HS-27A (cell line): ENCODE measurements at regions not wholly inside any gene's neighbourhood (a gene's known extent, or its start where the extent isn't known, plus 50 kb on each side); places are given as distances from the start of the nearest gene placed in this dataset.
"Not testable (repeated sequence)": the region's sequence is repeated elsewhere in the genome, so short reads cannot be mapped to it uniquely, and the experiment has no call there.

Experiments
- DNase-seq: peaks from one replicate; pipeline ENCODE4 v3.0.0-alpha.2; 2012; ENCODE audit warnings: low read depth, missing footprints

DNA sequence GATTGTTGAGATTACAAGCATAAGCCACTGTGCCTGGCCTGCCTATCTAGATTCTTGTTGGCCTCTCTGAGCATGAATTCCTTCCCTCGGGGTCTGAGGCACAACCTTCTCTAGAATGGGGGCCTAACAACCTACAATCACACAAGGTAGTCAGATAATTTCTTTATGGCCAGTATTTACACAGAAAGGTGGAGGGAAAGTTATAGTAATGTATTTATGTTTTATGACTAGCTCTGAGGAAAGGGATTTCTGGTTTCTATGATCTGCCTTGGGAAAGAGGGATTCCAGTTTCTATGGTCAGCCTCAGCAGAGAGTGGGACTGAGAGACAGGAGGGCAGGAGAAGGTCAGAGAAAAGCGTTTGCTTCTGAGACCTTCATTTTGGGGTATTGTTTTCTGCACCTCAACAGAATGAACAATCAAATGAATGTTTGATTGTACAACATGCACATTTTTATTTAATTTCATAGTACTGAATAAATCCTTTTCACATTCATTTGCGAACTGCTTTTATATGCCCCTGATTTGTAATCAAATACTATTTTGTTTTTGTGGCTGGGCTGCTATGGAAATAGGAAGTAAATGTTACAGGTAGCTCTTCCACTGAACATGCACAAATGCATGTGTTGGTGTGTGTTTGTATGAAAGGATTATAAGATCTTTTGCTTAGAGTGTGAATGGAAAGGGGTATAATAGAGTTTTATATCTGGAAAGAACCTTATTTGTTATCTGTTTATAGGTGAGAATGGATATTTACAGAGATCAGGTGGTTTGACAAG is 499.7 kb upstream of the RGS6 start:
- no peak for DNase-seq

DNA sequence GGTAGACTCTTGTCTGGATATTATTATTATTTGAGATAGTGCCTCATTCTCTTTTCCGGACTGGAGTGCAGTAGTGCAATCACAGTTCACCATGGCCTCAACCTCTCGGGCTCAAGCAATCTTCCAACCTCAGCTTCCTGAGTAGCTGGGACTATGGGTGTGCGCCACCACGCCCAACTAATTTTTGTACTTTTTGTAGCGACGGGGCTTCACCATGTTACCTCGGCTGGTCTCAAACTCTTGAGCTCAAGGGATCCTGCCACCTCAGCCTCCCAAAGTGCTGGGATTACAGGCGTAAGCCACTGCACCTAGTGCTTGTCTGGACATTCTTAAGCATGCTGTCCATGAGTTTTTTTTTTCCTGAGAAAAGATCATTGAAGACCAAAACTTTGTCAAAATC is 498.9 kb upstream of the RGS6 start:
- no peak for DNase-seq

DNA sequence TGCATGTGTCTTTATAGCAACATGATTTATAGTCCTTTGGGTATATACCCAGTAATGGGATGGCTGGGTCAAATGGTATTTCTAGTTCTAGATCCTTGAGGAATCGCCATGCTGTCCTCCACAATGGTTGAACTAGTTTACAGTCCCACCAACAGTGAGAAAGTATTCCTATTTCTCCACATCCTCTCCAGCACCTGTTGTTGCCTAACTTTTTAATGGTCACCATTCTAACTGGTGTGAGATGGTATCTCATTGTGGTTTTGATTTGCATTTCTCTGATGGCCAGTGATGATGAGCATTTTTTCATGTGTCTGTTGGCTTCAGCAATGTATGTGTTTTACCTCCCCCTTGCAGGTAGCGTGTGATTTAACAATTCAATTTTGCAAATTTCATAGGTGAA is 496.6 kb upstream of the RGS6 start:
- DNase-seq, result not testable (repeated sequence)

DNA sequence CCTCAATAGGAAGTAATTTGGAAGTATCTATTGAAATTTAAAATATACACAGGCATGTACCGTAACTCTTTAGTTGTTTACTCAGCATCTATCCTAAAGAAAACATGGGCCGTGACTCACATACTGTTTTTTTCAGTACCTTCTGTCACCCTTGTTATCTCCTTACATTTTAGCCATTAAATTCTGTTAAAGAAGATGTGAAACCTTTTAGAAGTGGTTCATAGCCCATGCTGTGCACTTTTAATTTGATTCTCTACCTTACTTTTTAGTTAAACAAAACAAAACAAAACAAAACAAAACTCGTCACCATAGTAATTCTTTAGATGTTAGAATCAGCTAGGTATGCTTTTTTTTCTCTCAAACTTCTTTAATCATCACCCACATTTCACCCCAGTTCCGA is 494.4 kb upstream of the RGS6 start:
- DNase-seq, result no peak

DNA sequence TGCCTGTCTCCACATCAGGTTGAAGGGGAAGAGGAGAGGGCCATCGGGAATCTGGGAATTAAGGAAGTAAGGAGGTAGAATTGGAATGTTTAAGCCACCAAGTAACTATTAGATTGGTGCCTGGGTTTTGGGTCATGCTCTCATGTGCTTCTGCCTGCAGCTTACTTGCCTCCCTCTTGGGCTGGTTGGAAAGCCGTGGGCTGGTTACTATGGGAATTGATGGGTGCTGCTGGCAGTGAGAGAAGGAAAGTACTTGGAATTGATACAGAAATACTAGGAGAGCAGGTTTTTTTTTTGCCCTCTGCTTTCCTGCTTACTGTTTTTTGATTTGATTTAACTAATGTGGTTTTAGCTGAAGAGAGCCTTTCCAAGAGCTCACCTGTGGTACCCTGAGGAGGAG is 493.5 kb upstream of the RGS6 start:
- no peak for DNase-seq

DNA sequence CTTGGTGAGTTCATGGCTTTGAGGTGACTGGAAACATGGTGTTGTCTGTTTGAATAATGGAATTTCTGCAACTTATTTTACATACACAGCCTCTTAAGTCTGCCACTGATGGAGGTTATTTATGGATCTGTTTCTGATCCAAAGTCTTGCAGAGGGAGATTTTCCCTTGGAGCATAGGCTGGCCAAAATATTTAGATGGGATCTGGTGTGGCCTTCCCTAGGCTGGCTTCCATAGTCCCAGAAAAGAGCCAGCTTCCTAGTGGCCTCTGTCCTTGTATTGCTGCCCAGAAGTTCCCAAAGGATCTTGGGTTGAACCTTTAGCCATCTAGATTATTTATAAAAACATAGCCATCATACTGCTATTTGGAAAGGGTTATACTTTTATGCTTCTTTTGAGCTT is 491.1 kb upstream of the RGS6 start:
- no peak for DNase-seq

DNA sequence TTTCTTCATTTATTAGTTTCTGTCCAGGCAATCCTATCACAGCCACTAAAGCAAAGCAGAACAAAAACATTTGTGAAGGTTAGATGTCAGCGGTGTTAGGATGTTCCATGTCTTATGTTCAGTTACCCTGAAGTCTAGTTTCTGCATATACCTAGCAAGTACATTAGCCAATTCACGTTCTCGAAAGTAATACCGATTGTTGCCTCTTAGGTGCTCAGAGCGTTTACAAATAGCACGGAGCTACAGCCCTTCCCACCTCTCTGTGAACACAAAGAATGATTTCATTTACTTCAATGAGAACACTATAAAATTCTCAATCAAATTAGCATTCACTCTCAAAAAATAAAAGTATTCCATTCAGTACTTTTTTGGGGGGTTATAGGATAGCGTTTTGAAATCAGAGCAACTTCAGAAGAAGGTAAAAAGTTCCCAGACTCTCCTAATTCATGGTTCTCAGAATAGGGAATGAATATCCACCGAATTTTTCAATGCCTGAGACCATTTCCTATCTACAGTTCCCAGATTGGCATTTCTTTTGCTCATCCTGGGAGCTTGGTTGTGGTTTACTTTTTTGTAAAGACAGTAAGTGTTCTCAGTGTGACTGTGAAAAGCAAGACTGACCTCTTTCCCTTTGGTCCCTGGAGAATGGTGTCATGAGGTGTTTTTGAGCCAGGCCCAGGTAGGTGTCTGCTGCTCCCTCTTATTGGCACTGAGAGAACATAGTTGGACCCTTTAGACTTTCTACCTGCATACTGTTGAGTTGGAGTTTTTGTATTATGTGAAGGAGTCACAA is 488.0 kb upstream of the RGS6 start:
- no peak for DNase-seq

DNA sequence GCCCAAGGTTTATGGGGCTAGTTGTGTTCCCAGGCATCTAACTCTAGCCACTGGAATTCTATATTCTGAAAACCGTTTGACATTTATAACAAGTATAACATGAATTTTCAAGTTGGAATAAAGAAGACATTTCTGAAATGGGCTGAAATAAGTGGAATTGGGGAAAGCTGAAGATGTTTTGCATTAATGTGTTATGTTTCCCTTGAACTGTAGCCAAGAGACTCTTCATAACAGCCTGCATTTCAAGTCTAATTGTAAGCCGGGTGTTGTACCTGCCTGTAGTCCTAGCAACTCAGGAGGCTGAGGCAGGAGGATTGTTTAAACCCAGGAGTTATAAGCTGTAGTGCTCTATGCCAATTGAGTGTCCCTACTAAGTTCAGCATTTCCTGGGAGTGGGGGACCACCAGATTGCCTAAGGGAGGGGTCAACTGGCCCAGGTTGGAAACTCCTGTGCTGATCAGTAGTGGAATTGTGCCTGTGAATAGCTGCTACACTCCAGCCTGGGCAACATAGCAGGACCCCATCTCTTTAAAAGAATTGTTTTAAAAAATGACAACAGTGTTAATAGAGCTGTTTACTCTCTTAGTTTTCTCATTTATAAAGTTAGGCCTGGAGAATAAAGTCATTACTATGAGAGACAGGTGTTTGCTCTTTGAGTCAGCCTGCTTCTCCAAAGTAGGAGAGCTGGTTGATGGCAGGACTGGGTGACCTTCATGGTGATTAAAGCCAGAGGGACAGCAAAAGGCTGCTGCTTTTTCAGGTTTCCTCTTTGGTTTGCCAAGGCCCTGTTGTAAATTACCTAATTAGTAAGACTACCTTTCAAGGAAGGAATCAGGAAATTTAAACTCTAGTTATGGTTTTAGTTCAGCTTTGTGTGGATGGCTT is 483.6 kb upstream of the RGS6 start:
- DNase-seq, result no peak

DNA sequence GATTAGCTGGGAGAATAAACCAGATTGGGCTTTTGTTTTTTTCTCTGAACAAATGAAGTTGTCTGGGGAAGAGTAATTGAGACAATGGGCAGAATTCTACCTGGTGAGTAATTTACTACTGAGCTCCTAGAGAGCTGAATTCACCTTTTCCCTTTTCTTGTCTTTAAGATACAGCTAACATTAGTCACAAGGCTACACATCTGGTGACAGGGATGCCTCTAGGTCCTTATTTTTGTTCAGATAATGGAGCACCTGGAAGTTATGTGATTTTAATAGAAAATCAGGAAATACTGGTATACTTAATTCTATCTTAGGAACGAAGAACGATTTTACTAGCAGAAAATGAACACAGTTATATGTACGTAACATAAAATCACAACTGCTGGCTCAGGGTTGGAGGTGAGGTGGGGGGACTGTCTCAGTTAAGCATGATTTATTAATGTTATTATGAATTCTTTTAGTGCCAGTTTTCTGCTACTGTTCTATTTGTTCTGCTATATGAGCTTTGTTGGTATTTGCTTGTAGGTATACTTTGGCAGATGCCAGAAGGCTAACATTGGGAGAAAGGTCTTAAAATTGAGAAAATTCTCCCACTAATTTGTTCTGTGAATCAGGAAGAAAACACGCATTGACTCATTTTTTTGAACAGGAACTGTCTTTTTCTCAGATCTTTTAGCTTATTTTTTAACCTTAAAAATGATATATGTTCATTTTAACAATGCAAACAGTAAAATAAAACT is 482.7 kb upstream of the RGS6 start:
- DNase-seq, result no peak

DNA sequence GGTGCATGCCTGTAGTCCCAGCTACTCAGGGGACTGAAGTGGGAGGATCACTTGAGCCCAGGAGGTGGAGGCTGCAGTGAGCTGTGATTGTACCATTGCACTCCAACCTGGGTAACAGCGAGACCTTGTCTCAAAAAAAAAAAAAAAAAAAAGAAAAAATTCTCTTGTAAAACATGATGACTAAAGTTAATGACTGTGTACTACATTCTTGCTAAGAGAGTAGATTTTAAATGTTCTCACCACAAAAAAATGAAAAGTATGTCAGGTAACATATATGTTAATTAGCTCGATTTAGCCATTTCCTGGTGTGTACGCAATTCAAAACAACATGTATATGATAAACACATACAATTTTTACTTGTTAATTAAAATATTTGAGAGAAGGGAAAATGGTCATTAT is 480.7 kb upstream of the RGS6 start:
- DNase-seq, result no peak

DNA sequence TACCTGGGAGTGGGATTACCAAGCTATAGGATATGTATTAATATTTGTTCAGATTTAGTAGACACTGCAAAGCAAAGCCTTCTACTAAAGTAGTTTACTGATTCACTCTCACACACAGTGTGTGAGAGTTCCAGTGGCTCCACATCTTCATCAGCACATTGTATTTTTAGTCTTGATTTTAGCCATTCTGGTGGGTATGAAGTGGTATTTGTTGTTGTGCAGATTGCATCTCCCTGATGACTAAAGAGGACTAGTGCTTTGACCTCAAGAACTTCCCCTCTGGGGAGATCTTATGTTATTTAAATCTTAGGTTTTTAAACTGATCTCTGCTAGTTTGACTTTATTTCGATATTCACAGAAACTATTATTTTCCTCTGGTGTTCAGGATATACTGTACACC is 479.7 kb upstream of the RGS6 start:
- DNase-seq, result no peak

DNA sequence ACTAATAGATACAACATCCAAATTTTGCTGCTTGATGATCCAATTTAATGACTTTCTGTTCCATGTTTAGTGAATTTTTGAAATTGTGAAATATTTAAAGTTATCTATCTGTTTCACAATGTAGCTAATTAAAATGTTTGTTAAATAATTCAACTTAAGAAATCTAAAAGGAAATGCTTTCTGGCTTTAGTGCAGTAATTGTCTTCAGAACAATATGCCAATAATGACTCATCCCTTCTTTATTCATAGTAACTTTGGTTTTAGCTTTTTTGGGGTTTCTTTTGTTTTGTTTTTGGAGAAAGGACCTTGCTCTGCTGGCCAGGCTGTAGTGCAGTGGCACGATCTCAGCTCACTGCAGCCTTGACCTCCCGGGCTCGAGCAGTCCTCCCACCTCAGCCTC is 479.2 kb upstream of the RGS6 start:
- no peak for DNase-seq

DNA sequence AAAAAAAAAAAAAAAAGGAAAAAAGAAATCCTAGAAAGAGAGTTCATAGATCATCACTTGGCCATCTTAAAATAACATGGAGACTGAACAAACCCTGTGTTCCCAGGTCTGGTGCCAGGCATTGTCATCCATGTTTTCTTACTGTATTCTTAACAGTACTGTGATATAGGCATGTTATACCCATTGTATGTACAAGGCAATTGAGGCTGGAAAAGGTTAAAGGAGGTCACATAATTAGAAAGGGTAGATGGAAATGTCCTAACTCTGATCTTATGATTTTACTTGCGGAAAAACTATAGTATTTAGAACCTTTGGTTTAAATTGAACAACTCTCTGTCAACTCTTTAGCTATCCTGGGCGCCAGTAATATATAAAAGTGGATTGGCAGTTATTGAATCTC is 478.2 kb upstream of the RGS6 start:
- no peak for DNase-seq

DNA sequence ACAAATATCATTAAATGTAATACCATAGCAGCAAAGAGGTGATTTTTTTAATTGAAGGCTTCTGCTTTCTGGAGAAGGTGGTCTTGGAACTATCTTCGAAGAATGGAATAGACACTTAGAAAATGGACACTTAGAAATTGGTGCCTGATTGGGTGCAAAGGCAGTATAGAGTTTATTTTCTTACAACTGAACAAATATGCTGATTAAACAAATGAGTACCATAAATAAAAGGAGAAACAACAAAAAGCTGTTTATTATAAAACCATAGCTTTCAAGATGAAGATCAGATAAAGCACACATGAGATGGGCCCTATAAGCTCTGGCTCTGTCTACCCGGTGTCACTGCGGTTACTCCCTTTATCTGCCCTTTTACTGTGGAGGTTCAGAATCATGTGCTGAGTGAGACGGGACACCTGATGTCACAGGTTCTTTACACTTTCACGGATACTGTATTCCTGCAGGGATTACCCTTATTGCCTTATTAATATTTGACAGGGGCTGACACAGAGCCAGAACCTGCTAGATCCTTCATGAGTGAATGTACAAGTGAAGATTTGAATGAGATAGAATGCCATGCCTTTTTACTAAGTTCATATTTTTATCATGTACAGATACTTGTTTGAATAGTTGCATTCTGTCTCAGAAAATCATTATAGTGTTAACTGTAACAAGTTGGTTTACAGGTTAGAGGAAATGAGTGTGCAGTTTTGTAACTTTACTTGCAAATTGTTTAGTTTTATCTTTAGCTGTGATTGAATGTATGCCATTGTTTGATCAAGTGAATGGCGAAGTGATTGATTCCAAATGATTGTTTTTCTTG is 477.5 kb upstream of the RGS6 start:
- DNase-seq, result no peak

DNA sequence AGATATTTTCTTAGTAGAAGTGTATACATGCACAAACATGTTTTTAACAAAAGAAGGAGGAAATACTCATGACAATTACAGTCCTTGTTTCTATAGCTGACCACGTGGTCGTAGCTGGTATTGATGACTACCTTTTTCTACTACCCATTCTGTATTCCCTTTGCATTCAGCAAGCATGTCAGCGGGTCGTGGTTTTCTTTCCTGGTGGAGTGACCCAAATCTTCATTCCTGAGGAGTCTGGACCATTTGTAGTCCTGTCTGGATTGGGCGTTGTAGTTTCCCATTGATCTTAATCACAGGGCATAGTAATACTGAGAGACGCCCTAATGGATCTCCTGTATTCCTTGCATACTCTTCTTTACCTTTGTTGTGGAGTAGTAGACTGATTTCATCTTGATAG is 472.1 kb upstream of the RGS6 start:
- DNase-seq, result no peak

DNA sequence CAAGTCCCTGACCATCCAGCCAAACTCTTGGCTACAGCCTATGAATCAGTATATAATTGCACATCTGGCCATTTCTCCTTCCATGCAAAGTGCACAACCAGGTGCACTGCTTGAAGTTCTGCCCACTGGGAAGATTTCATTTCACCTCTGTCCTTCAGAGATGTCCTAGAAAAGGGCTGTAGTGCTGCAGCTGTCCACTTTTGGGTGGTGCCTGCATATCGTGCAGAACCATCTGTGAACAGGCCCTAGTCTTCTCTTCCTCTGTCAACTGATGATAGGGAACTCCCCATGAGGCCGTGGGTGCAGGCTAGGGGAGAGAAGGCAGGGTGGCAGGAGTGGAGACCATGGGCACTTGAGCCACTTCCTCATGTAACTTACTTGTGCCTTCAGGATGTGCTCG is 470.6 kb upstream of the RGS6 start:
- DNase-seq, result not testable (repeated sequence)

DNA sequence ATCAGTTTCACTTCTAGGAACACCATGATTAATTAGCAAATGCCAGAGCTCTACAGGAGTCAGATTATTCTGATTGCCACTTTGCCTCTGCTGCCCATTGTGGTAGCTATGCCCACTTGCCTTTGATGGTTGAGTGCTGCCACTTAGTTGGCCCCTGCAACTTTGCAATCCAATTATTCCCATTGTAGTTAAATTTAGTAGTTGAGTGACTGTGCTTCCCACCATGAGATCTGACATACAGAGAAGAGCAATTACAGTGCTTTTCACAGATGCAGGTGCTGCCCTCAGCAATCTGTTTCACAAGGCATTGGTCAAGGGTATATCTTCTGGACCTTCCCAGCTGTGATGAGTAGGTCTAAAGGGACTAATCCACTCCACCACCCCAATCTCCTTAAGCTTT is 468.4 kb upstream of the RGS6 start:
- no peak for DNase-seq

DNA sequence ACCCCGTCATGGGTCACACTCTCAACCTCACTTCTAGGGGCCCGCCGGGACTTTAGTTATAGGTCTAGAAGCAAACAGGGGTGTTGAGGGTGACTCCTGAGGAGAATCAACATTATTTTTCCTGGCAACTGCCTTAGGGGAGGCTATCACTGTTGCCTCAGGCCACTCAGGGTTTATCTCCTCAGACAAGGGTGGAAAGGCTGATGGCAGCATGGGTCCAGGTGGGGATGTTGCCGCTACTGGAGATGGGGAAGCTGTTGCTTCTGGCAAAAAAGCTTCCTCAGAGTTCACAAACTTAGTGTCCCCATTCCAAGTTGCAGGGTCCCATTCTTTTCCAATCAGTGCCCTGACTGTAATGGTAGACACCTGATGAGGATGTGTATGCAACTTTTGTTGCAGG is 467.4 kb upstream of the RGS6 start:
- DNase-seq, result no peak

DNA sequence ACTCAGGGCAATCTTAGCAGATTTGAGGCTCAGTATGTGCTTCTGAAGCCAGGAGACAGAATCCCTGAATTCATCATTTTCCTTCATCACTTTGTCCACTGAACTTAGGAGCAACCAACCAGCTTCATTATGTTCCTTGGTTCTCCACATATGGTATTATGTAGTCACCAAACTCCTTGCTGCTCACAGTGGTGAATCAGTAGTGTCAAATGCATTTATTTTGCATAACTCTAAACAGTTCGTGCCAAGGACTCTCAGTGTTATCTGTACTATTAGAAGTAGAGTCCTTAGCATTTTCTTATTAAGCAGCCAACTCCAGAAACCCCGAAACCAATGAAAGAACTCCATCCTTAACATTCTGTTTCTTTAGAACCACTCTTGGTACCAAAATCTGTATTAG is 466.9 kb upstream of the RGS6 start:
- DNase-seq, result no peak

DNA sequence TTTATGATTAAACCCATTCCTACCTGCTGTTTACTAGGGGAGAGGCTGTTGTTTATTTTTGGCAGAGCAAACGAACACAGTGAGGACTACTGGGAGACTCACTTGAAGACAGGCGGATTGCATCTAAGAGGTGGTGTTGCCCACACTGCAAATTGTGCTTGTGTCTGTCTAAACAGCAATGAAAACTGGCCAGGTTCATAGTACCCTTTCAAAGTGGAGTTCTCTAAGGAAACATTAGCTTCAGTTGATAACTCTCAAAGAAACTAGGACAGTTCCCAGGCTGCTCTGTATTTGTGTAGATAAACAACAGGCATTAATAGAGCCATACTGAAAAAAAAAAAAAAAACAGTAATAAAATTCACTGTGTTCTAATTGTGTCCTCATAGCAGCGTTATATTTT is 466.0 kb upstream of the RGS6 start:
- no peak for DNase-seq

DNA sequence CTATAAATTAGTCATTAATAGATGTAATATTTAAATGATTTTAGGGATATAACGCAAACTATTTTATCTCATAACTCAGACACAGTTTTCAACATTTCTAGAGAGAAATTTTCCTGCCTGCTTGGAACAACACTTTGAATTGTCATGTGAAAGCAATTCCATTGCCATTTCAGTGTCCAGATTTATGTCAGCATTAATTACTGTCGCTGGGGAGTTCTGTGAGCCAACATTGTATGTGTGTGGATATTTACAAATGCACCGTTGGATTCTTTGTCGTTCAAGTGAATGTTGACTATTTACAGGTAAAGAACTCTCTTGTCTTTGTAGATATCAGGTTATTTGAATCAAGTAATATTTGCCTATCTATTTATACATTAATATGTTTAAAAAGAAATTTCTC is 465.3 kb upstream of the RGS6 start:
- no peak for DNase-seq
